Stimulated activated CD4-positive, alpha-beta T cell treated with anti-CD3 and anti-CD28 coated beads, TNF-alpha, amount 100 ng/mL, for 4 hours (primary cell): ENCODE measurements at regions not wholly inside any gene's neighbourhood (a gene's known extent, or its start where the extent isn't known, plus 50 kb on each side); places are given as distances from the start of the nearest gene placed in this dataset.
"Not testable (repeated sequence)": the region's sequence is repeated elsewhere in the genome, so short reads cannot be mapped to it uniquely, and the experiment has no call there.

Experiments
- DNase-seq, 3 experiments: peaks; one replicate each; pipeline ENCODE4 v3.0.0-alpha.2; 2020; ENCODE audit warnings: low read depth in 3 of 3

DNA sequence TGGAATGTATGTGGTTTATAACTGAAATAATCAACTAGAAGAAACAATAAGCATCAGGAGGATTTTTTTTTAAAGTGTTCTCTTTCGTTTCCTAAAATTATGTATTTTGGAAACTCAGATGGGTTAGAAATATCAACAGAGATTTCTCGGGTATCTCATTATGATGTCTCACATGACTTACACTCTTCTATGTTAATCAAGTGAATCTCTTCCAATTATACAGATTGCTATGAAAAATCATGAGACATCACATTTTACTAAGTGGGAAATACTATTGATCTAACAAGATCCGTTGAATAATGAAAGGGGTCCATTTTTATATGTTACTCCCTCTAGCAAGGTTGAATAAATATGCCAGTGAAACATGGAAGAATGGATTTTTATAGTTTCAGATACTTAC lies 54.7 kb upstream of the NRIP1 start:
- DNase-seq = no peak

DNA sequence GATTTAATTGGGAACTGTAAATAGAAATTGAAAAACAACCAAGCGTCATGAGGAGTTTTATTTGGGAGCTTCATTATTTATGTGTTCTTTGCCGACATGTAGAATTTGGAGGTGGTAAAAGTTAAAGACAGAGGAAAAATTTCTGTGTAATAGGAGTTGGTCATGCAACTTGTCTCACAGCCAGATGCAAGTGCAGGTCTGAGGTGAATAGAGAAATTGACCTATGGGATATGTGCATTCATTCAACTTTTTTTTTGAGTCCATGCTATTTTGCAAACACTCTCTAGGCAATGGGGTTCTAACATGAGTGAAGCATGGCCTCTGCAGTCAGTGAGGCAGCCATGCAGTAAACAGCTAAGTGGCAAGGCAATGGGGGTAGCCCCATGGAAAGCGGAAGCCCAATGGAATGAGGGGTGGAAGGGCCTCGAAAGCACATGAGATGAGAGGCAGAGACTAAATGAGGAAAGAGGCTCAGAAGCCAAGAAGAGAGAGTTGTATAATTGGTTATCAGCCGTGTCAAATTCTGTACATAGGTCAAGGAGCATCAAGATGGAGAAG lies 56.4 kb upstream of the NRIP1 start:
- no peak for DNase-seq

DNA sequence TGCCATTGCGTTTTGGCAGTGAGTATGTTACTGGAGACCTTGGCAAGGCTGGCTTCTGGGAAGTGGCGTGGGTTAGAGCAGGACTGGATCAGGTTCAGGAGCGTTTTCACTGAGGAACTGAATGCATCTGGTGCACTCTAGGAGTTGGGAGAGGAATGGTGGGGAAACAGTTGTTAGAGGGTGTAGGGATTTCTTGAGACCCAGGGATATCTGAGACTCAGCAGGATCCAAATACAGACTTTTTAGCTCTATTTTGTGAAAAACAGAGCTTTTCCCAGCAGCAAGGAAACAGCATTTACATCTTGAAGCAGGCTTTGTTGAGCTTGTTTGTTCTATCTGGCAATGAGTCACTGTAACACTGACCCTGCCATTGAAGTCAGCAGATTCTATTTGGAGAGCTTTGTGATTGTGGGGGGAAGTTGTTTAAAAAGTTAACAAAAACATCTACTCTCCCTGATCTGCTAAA lies 56.9 kb upstream of the NRIP1 start:
- no peak for DNase-seq

DNA sequence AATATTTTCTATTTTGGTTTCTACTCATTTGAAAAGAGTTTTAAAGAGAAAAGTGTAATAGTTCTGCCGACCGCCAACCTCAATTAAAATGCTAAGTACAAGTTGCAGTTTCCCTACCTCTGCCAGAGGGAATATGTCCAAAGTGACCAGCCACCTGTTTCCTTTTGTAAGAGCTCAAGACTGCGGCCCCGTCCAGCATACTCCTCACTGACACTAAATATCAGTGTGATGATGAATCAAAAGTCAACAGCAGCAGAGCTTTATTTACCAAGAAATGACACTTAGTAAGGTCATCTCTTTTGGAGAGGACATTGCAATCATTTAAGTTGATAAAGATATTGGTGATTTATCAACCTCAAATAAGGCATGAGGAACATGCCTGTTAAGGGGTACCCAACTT lies 57.4 kb upstream of the NRIP1 start:
- no peak for DNase-seq

DNA sequence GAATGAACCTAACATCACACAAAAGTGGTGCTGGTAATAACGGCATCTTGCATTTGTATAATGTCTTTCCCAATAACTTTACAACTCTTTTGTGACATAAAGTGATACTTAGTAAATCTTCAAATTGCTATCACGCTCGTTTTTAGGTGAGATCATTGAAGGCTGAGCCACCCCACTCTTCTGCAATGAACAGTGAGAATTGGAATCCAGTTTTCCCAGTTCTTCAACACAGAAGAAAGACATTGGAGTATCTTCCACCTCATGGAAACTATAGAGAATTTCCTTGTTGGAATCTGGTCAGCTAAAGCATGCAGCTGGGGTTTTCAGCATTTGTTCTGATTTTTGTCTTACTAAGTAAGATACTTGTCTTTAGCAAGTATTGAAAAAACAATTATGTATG lies 59.9 kb upstream of the NRIP1 start:
- DNase-seq = no peak

DNA sequence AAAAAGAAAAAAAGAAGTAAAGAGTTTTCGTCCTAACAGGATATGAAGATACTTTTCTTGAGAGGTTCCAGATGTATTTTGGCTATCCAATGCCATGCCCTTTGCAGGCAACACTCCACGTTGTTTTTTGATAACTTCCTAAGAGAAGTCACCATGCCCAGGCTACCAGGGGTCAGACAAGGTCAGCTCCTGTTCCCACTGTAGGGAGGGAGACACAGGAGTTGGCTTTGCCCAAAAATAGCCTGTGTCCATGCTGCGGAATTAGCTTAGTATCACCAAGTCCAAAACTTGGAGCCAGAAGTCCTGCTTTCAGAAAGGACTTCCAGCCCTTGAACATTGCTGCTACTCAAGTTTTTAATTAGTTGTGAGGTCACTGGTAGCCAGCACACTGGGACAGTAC lies 62.1 kb upstream of the NRIP1 start:
- DNase-seq = no peak

DNA sequence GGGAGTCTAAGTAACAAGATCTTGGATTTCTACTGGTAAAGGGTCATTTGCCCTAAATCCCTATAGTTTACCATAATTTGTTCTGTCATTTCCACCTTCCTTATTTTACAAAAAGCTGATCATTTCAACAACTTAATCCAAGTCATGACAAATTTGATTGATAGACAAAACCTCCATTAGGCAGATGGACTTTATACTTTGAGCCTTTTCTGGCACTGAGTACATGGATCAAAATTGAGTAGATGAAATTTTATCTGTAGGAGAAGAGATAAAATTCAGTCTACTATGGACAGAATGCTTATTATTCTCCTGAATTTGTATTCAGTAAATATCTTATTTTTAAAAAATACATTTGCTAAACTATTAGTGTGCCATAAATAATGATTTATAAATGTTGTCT lies 62.6 kb upstream of the NRIP1 start:
- DNase-seq = no peak

DNA sequence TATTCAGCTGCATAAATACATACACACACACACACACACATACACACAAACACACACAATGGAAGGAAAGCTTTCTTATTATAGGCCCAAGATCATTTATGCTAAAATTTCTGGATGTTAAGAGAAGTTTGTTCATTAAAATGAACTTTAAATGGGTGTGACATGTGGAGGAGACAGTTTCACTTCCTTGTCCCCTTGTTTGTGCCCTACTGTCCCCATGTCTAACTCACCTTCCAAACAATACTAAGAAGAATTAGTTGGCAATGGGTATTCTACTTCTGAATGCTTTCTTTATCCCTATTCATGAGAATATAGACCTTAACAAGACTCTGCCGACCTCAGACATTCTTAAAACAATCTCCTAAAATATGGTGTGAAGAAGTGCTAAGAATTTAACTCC lies 63.5 kb upstream of the NRIP1 start:
- no peak for DNase-seq

DNA sequence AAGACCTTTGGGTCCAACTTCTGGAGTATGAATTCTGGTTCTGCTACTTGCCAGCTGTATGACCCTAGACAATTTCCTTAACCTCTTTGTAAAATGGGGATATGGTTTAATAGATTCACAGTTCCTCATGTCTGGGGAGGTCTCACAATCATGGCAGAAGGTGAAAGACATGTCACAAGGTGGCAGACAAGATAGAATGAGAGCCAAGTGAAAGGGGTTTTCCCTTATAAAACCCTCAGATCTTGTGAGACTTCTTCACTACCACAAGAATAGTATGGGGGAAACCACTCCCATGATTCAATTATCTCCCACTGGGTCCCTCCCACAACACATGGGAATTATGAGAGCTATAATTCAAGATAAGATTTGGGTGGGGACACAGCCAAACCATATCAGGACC lies 63.9 kb upstream of the NRIP1 start:
- not testable (repeated sequence) for DNase-seq

DNA sequence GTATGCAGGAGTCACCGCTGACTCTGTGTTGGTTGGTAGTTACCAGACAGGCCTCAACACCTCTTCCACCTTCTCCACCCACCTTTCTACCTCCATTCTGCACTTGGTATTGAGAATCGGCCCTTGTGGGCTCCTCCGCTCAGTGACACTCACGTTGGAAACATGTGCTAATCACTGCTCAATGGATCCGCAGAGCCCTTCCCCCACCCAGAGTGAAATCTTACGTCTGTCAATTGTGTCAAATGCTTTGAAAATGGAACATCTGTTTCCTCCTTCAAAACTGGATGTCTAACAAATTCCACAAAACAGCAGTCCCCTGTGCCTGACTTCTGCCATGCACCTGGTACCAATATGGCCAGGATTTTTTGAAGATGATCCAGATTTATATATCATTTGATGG lies 65.5 kb upstream of the NRIP1 start:
- no peak for DNase-seq

DNA sequence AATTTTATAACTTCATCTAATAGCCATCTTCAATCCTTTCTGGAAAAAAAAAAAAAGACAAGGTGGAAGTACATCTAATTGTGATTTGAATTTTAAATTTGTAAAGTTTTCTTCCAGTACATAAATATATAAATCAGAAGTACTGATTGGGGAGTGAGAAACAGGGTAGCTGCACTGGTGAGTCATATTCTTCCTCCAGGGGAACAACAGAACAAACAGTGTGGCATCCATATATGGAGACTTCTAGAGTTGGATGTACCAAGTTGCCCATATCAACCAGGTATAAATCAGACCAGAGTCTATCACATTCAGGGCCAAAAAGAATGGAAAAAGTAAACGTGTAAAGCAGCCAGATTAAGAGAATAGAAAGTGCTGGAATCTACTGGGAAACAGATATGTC lies 66.0 kb upstream of the NRIP1 start:
- DNase-seq = no peak

DNA sequence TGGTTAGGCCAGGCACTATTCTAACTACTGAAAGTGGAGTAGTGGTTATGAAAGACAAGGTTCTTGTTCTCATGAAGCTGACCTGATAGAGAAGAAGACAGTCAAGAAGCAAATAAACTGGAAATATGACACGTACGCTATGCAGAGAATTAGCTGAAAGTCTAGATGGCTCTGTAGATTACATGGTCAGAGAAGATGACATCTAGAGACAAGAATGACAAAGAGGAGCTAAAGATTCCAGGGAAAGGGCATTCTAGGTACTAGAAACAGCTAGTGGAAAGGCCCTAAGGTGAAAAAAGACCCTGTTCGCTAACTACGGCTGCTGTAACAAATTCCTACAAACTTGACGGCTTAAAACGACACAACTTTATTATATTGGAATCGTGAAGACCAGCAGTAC lies 68.0 kb upstream of the NRIP1 start:
- DNase-seq = no peak

DNA sequence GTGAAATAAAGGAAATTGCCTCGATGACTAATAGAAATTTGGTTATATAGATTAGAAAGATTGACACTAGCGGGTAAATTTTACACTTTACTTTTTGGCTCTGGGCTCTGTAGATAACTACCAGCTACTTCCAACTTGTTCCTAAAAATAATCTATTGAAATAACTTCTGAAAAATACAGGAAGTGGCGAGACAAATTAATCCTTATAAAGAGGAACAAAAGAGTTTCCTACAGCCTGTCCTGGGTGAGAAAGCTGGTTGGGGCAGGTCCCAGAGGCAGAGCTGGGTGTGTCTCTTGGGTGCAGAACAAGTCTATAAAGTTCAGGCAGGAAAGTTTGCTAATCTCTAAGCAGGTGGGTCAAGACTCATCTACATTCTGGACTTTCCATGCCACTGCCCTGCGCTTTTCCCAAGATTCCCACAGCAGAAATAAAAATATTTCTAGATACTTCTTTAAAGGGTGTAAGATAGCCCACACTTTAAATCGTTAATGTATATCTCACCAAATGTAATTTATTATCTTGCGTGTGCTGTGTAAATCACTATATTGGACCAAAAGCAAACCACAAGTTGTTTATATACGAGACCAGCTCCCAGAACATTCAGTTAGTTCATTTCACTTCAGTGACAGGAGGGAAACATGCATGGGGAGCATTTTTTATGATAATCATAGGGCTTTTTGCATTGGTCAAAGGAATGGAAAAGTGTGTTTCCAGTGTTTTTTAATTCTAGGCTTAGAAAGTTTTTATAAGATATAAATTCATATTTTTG lies 70.1 kb upstream of the NRIP1 start:
- DNase-seq = no peak

DNA sequence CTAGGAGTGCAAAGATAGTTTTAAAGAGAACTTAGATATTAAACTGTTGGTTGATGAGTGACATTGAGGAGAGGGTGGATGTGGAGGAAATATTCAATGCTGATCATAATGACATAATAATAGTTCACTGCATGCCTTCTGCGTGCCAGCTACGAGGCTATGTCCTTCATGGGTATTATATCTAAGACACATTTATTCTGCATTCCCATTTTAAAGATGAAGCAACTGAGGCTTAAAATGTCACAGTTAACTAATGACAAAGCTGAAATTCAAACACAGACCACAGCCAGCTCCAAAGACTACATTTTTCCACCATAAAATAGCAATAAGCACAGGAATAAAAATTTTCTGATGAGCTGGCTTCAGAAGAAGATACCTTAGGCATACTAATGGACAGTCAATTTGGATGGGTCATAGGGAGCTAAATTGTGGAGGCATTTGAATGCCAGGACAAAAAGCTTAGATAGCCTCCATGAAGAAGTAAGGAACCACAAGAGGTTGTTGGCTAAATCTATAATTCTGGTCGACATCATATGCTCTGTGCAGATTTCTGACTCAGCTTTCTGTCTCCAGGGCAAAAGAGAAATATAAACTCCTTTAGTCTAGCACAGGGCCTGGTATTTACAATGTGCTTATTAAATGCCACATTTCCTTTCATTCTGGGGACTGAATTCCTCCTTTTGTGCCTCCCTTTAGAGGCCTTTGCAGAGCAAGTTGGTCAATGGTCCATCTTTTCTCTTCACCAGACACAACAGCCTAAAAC lies 71.2 kb upstream of the NRIP1 start:
- DNase-seq = no peak

DNA sequence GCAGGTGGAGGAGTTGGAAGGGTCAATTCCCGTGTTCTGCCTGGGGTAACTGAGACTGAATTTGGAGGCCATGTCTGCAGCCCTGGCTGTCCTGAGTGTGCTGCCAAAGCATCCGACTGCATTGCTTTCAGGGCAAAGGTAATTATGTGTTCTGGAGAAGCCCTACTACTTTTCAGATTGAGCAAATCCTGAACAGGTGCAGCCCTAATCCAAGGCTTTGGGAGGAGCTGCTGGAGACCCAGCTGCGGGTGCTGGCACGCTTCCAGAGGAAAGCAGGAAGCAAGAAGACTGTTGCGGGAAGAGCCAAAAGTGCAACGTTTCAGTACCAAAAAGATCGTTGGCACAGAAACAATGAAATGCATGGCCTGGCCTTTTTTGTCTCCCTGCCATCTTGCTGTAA lies 73.7 kb upstream of the NRIP1 start:
- DNase-seq = no peak

DNA sequence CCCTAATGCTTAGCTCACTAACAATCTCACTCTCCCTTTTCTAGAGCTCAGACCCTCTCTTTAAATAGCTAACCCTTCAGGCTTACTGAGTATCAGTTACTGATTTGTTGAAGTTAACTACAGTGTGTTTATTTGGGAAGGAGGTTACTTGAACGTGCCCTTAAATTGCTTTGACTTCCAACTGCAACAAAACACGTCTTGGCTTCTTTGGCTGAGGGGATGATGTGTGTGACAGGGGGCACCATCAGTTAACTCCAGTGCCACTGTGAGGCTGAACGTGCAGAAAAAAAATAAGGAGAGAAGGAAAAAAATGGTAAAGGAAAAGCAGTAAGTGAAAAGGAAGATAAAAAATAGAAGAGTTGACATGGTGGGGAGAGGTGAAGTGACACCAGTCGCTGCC lies 75.1 kb upstream of the NRIP1 start:
- no peak for DNase-seq

DNA sequence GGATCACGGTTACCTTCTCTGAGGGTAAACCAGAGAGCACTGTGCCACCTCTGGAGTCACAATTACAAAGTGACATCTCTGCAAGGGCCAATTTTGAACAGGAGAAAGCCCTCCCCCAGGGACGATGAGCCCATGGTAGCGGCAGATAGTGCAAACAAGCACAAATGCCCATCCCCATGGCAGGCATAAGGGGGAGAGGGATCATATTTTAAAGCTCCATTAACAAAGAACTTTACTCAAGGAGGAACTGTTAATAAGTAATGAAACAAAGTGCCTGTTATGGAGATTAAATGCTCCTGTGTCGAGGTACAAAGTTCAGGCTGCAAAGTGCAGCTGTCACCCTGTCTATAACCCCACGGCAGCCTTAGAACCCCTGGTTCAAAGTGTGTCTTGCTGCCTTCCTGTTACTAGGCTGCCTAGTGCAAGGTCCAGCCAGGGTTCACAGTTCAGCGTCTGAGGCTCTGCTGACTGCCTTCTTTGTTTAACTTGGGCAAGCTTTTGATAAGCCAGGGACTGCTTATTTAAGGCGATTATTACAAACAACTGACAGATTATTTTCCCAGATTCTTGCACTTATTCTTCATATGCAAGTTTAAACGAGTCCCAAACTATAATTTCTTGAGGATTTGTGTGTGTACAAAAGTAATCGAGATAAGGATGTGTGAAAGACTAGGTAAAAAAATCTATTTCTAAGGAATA lies 75.7 kb upstream of the NRIP1 start:
- no peak for DNase-seq

DNA sequence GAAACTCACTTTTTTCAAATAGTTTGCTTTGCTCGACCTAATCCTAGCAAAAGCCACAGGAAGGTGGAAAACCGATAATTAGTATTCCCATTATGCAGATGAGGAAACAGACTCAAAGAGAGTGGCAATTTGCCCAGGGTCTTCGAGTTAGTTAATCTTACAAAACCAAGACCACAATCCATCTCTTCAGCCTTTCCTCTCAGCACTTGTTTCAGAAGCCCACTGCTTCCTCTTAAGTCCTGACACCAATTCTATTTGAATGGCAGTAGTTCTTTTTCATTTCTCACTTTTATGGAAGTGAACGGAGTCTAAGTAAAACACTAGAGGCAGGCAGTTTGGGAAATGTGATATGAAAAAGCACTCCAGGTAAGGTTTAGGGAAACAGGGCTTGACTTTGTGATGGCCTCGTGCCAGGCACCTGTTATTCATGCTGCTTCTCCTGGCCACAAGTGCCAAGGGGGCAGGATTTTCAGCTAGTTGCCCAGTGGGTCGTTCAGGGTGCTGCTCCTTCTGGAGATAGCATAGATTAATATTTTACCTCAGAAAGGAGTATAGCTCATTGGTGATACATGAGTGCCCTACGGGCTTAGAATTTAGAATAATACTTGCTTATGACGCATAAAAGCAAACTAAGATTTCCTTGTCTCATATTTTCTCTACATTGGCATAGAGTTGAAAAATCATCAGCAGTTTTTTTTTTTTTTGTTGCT lies 76.6 kb upstream of the NRIP1 start:
- DNase-seq = no peak

DNA sequence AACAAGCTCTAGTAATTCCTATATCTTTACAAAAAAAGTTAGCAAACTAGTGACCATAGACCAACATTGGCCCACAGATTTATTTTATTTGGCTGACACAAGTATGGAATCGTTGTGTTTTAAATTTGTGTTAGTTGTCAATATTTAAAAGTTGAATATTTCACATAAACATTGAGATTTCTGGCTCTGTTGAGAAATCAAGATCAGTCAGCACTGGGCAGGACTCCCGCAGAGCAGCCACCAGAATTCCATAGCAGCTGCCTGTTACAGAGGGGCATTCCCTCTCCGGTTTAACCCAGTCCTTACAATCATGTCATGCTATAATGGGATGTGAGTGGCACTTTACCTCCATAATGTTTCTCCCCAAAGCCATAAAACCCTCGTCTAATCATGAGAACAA lies 79.2 kb upstream of the NRIP1 start:
- DNase-seq = no peak

DNA sequence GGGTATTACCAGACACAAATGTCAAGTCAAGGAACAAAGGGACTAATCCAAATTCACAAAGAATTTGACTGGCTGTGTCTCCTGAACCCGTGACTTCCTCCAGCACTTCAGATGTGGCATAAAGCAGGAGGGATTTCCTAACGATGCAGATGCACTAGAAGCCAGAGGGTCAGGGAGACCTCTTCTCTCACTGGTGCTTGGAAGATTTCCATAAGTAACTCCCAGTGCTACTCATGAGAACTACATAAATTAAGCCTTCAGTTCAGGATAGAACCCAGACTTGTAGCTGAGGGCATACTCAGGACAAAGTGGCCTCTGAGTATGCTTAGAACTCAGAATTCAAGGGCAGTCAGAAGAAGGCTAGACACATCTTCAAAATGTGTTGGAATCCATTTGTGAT lies 83.6 kb upstream of the NRIP1 start:
- DNase-seq = no peak

DNA sequence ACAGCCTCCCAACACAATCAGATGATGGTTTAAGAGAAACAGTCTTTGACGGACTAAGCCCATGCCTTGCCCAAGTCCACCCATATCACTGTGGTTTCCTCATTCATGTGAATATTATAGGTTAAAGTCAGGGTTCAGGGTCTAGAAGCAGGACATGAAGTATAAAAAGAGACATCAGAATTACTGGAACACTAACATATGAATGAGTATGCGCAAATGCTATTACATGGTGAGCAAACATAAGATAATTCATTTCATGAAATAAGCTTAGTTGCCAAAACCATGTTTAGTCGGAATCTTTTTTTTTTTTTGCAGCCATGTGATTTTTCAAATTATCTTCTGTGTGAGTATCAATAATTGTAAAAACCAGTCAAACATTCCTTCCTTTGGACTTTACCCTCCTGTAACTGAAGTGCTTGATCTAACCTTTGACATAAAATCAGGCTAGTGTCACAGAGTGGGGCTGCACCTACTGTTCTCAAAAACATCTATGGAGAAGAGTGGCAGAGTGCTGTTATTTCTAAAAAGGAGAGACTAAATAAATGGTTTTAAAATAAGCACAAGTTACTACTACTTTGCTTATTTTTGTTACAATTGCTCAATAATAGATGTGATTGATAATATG lies 84.9 kb upstream of the NRIP1 start:
- DNase-seq = no peak
